Esophagus muscularis mucosa (tissue), 4 donors: ENCODE measurements at regions not wholly inside any gene's neighbourhood (a gene's known extent, or its start where the extent isn't known, plus 50 kb on each side); places are given as distances from the start of the nearest gene placed in this dataset.

Source experiments
- DNase-seq: peaks from one replicate; pipeline ENCODE4 v3.0.0-alpha.2; 2017; ENCODE audit errors: extremely low spot score
- H3K27ac ChIP-seq, 4 donors: fragments of 200-600 bp; sonication (generic); replicated peaks in 1 of 4; 1 replicate in 3 of 4; 2 replicates in 1 of 4; pipeline ENCODE4 v1.5.1; 2016 to 2019; ENCODE audit warnings: mild to moderate bottlenecking in 1 of 4
- H3K27me3 ChIP-seq, 4 donors: fragments of 200-600 bp; sonication (generic); one replicate each; pipeline versions ENCODE4 v1.5.1 to v1.6.0; 2016 to 2019
- H3K36me3 ChIP-seq, 4 donors: fragments of 200-600 bp; sonication (generic); one replicate each; pipeline ENCODE4 v1.5.1; 2016 to 2019
- H3K4me1 ChIP-seq, 4 donors: fragments of 200-600 bp; sonication (generic); one replicate each; pipeline ENCODE4 v1.5.1; 2016 to 2019
- H3K4me3 ChIP-seq, 4 donors: fragments of 200-600 bp; sonication (generic); 1 replicate in 2 of 4; 2 replicates in 2 of 4; pipeline ENCODE4 v1.5.1; 2016 to 2019; ENCODE audit warnings: mild to moderate bottlenecking in 4 of 4, moderate library complexity in 1 of 4
- H3K9me3 ChIP-seq, 4 donors: fragments of 200-600 bp; sonication (generic); 1 replicate in 3 of 4; 2 replicates in 1 of 4; pipeline ENCODE4 v1.5.1; 2016 to 2019
- EP300 ChIP-seq: sonication (generic); formaldehyde crosslinking; IDR thresholded peaks from one replicate; pipeline ENCODE4 v1.6.1; 2017; ENCODE audit warnings: antibody characterized with exemption
- POLR2A ChIP-seq: fragments of 450-650 bp; IDR thresholded peaks from one replicate; pipeline ENCODE4 v1.6.1; 2017; ENCODE audit warnings: antibody characterized with exemption, moderate library complexity, mild to moderate bottlenecking, low read depth
- POLR2AphosphoS5 ChIP-seq, 2 donors: sonication (generic); formaldehyde crosslinking; IDR thresholded peaks; one replicate each; pipeline ENCODE4 v1.6.1; 2017; ENCODE audit warnings: antibody characterized with exemption in 2 of 2
- WGBS: methylation state at CpG from one replicate; pipeline ENCODE4 v1.1.5; 2018; 5-methylcytosine and 5-hydroxymethylcytosine counted together
- intact Hi-C: fragments of 100-400 bp; cut with DNase I; formaldehyde crosslinking; loops from one replicate; pipeline ENCODE4 v1.15.1; 2023
- TF ChIP-seq, protein P1 (sequence below), 3 experiments: fragments of 200-600 bp in 2 of 3; fragments of 450-650 bp in 1 of 3; sonication (generic) in 2 of 3; IDR thresholded peaks; one replicate each; pipeline ENCODE4 v1.5.1; 2017 to 2019; ENCODE audit warnings: antibody characterized with exemption in 3 of 3, mild to moderate bottlenecking in 2 of 3, moderate library complexity in 1 of 3

DNA sequence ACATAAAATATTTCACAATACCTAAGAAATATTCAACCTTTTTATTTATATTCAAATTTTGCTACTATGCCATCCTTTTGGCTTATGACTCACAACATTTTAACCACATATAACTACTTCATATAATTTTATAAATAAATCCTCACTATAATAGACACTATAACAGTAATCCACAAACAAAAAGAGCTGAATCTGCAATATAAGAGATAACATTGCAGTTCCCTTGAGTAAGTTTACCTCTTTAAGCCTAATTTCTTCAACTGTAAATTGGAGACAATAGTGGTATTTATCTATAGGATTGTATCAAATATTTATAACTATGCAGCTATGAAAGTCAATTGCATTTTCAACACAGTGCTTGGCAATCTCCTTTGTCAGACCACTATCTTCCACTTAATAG lies 1084.5 kb downstream of the NR2F1-AS1 start:
- Histone ChIP-seq H3K36me3 (no peaks in the 10 kb centered on the region), H3K4me3 (no peak overlapping the region), H3K27ac (no peak overlapping the region), H3K27me3 (no peaks in the 10 kb centered on the region), H3K4me1 (no peaks in the 10 kb centered on the region), H3K9me3 (no peaks in the 10 kb centered on the region)
- no peak for TF ChIP-seq POLR2A
- TF ChIP-seq POLR2AphosphoS5 (IDR thresholded peaks at IDR 0.05): no peak
- TF ChIP-seq, protein P1, sequence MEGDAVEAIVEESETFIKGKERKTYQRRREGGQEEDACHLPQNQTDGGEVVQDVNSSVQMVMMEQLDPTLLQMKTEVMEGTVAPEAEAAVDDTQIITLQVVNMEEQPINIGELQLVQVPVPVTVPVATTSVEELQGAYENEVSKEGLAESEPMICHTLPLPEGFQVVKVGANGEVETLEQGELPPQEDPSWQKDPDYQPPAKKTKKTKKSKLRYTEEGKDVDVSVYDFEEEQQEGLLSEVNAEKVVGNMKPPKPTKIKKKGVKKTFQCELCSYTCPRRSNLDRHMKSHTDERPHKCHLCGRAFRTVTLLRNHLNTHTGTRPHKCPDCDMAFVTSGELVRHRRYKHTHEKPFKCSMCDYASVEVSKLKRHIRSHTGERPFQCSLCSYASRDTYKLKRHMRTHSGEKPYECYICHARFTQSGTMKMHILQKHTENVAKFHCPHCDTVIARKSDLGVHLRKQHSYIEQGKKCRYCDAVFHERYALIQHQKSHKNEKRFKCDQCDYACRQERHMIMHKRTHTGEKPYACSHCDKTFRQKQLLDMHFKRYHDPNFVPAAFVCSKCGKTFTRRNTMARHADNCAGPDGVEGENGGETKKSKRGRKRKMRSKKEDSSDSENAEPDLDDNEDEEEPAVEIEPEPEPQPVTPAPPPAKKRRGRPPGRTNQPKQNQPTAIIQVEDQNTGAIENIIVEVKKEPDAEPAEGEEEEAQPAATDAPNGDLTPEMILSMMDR (IDR thresholded peaks at IDR 0.05): no peak
- no peak for TF ChIP-seq EP300
- intact Hi-C loops: no loop called here
- no peak for DNase-seq

DNA sequence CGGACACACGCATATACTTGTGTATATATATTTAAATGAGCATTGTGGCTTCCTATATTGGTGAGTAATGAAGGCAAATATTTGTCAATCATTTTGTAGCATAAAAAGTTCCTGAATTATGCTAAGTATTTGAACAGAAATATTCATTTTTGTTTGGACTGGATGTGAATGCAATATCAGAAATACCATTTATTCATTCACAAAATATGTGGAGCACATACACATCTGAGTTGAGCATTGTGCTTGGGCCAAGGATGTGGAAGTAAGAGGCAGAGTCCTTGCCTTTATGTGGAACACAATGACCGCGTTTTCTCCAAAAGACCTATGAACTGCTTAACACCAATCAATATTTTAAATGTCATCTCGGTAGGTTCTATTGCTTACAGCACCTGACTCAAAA lies 1086.5 kb downstream of the NR2F1-AS1 start:
- Histone ChIP-seq H3K9me3 (no peaks in the 10 kb centered on the region), H3K27ac (no peak overlapping the region), H3K4me1 (no peaks in the 10 kb centered on the region), H3K27me3 (no peaks in the 10 kb centered on the region), H3K36me3 (no peaks in the 10 kb centered on the region), H3K4me3 (no peak overlapping the region)
- intact Hi-C loops: no loop called here
- TF ChIP-seq, protein P1 (IDR thresholded peaks at IDR 0.05): no peak
- TF ChIP-seq POLR2A (no peak), POLR2AphosphoS5 (IDR thresholded peaks at IDR 0.05) (no peak), EP300 (no peak)
- DNase-seq: no peak
- WGBS: 90% methylated on average over 5 of the region's 5 CpGs

DNA sequence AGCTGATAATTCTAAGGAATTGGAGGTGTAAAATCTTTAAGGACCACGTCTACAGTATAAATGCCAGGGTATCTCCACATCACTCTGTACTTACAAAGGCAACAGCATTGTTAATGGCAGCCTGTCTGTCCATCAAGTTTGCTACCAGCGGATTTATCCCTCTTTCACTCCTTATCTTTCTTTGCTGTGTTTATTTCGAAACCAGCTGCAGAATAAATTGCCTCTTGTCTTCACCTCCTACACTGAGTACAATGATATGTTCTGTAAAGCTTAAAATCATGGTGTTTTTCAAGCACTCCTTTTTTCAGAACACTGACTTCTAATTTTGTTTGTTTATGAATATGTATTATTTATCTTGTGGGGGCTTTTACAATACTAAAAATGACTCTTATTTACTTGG lies 1088.1 kb downstream of the NR2F1-AS1 start:
- WGBS: 74% methylated on average over 3 of the region's 3 CpGs
- H3K4me1 ChIP-seq: no peaks in the 10 kb centered on the region
- intact Hi-C loops: no loop called here

DNA sequence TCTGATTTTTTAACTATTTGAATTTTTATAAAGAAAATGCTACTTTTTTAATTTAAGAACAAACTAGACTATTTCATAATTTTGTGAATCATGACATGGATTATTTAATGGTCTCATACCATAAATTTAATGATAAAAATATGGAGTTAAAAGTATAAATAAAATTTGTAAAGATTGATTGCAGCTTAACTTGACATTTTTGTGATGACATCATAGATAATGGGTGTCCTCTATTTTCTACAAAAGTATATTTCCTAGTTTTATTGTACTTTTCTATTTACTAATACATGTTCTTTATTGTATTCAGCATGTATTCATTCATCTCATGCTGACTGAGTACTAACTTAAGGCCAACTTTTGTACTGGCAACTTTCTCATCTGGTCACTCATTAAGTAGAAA lies 1096.5 kb downstream of the NR2F1-AS1 start:
- Histone ChIP-seq H3K27me3 (no peaks in the 10 kb centered on the region), H3K4me1 (no peaks in the 10 kb centered on the region), H3K36me3 (no peaks in the 10 kb centered on the region), H3K4me3 (no peak overlapping the region), H3K9me3 (no peaks in the 10 kb centered on the region), H3K27ac (no peak overlapping the region)
- intact Hi-C loops: no loop called here
- DNase-seq: no peak
- TF ChIP-seq, protein P1 (IDR thresholded peaks at IDR 0.05): no peak
- TF ChIP-seq POLR2AphosphoS5 (IDR thresholded peaks at IDR 0.05): no peak
- TF ChIP-seq POLR2A: no peak
- TF ChIP-seq EP300: no peak

More for the DNA sequence above, 1088.1 kb downstream of the NR2F1-AS1 start:
- Histone ChIP-seq H3K36me3 (no peaks in the 10 kb centered on the region), H3K27ac (no peak overlapping the region), H3K27me3 (no peaks in the 10 kb centered on the region), H3K4me3 (no peak overlapping the region), H3K9me3 (no peaks in the 10 kb centered on the region)
- TF ChIP-seq EP300 (no peak), POLR2A (no peak), POLR2AphosphoS5 (IDR thresholded peaks at IDR 0.05) (no peak)
- TF ChIP-seq, protein P1 (IDR thresholded peaks at IDR 0.05): no peak
- no peak for DNase-seq

DNA sequence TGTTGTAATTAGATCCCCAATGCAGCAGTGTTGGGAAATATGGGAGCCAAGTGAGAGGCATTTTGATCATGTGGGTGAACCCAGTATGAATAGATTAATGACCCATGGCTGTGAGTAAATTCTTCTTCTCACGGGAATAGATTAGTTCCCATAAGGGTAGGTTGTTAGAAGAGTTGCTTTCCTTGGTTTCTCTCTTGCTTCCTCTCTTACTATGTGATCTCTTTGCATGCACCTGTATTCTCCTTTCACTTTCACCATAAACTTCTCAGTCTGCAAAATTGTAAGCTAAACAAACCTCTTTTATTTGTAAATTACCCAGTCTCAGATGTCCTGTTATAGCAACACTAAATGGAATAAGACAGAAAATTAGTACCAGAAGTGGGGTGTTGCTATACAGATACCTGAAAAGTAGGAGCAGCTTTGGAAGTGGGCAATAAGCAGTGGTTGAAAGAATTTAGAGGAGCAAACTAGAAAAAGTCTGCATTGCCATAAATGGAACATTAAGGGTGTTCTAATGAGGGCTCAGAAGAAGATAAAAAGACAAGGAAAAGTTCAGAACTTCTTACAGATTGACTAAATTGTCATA lies 1090.0 kb upstream of the ARRDC3 start:
- Histone ChIP-seq H3K27ac (no peak overlapping the region), H3K27me3 (no peaks in the 10 kb centered on the region), H3K4me1 (no peaks in the 10 kb centered on the region), H3K9me3 (peaks cover 0 to 16% (median 3%) of the 10 kb centered on the region in 4 donors), H3K36me3 (no peaks in the 10 kb centered on the region), H3K4me3 (no peak overlapping the region)
- 70% methylated on average over 1 of the region's 1 CpG for WGBS
- TF ChIP-seq POLR2AphosphoS5 (IDR thresholded peaks at IDR 0.05): no peak
- no peak for TF ChIP-seq POLR2A
- no peak for TF ChIP-seq EP300
- TF ChIP-seq, protein P1 (IDR thresholded peaks at IDR 0.05): no peak
- DNase-seq: no peak
- intact Hi-C loops: no loop called here
